ENCODE measurements at regions not wholly inside any gene's neighbourhood (a gene's known extent, or its start where the extent isn't known, plus 50 kb on each side); places are given as distances from the start of the nearest gene placed in this dataset.
A peak's percentile ranks its signal among the peaks of the same experiment; 100 is the strongest.

GRCh38 chr10:118962331-118962868 lies 67.1 kb upstream of the NANOS1 start (continued):
- peak; percentile 72 for TF ChIP-seq CHD7 (IDR thresholded peaks at IDR 0.05; ENCODE audit: insufficient replicate concordance, low read length)

All from H1 (cell line).